K562 (cell line): ENCODE measurements at regions not wholly inside any gene's neighbourhood (a gene's known extent, or its start where the extent isn't known, plus 50 kb on each side); places are given as distances from the start of the nearest gene placed in this dataset.

Source experiments
- ATAC-seq: fragments of 200-7000 bp; cut with Tn5 transposase; 3 replicates; pipeline ENCODE4 v1.9.1; 2020; ENCODE audit warnings: moderate library complexity
- BruUV-seq: library from RNA; stranded (reverse); fragments of 400-500 nt; replicated peaks from 2 replicates; lab custom pipeline; 2021; lab: Mats Ljungman, UMichigan
- CTCF ChIA-PET: fragments of 300-600 bp; formaldehyde crosslinking; extraction: SDS; loops from one replicate; lab custom pipeline; 2021; ENCODE audit warnings: low intra/inter-chr PET ratio; lab: Yijun Ruan, JAX
- POLR2A ChIA-PET: fragments of 300-600, 350-650 bp; sonication (Branson Sonifier 250); formaldehyde crosslinking; extraction: SDS; loops from one replicate; lab custom pipeline; 2021; ENCODE audit warnings: antibody characterized with exemption, inconsistent platforms; lab: Yijun Ruan, JAX
- DNase-seq, 4 experiments: peaks; one replicate each; pipeline versions ENCODE4 v3.0.0 to v3.0.0-alpha.2; 2011 to 2018; ENCODE audit warnings: low spot score in 3 of 4, mixed read lengths in 3 of 4; ENCODE audit errors: extremely low read depth in 1 of 4
- FAIRE-seq: peaks from 2 replicates; lab custom pipeline; 2011; peaks lifted over from hg19 to GRCh38; lab: Jason Lieb, UNC
- H2AFZ ChIP-seq: 2 replicates; pipeline ENCODE4 v1.6.0; 2011; ENCODE audit warnings: low read depth, low read length, control low read depth, inconsistent platforms
- H3K27ac ChIP-seq: fragments of 200-600 bp; 3 replicates; pipeline ENCODE4 v1.8.0; 2011; ENCODE audit warnings: low read depth, mild to moderate bottlenecking, control low read depth, inconsistent platforms, low read length, moderate library complexity, mixed read lengths; ENCODE audit errors: extremely low read depth
- H3K27me3 ChIP-seq, 2 experiments: fragments of 300-600 bp in 1 of 2; 2 replicates in 1 of 2; 3 replicates in 1 of 2; pipeline versions ENCODE4 v1.6.0 to v1.8.0; 2011; ENCODE audit warnings: inconsistent platforms in 2 of 2, low read length in 2 of 2, mild to moderate bottlenecking in 1 of 2, mixed read lengths in 1 of 2, moderate library complexity in 1 of 2; ENCODE audit not compliant: control insufficient read depth in 2 of 2, insufficient read depth in 2 of 2
- H3K36me3 ChIP-seq: fragments of 300-600 bp; 3 replicates; pipeline ENCODE4 v1.8.0; 2011; ENCODE audit warnings: mild to moderate bottlenecking, low read length, inconsistent platforms; ENCODE audit not compliant: control insufficient read depth, insufficient read depth
- H3K4me1 ChIP-seq, 2 experiments: fragments of 200-600 bp in 1 of 2; replicated peaks in 1 of 2; 2 replicates in 1 of 2; 3 replicates in 1 of 2; pipeline versions ENCODE4 v1.5.1 to v1.8.0; 2011; ENCODE audit warnings: inconsistent platforms in 2 of 2, low read length in 2 of 2, mild to moderate bottlenecking in 1 of 2, mixed read lengths in 1 of 2, moderate library complexity in 1 of 2; ENCODE audit not compliant: control insufficient read depth in 2 of 2, insufficient read depth in 2 of 2
- H3K4me2 ChIP-seq: 2 replicates; pipeline ENCODE4 v1.6.1; 2011; ENCODE audit warnings: low read length, control low read depth, inconsistent platforms, mixed read lengths; ENCODE audit not compliant: insufficient read depth
- H3K4me3 ChIP-seq: fragments of 200-600 bp; sonication (generic), shearing (Covaris generic); 2 replicates; pipeline ENCODE4 v1.5.1; 2016; ENCODE audit warnings: control low read depth, inconsistent platforms
- H3K79me2 ChIP-seq: fragments of 200-600 bp; 3 replicates; pipeline ENCODE4 v1.8.0; 2011; ENCODE audit warnings: low read length, inconsistent platforms; ENCODE audit not compliant: control insufficient read depth, insufficient read depth
- H3K9ac ChIP-seq, 2 experiments: 2 replicates each; pipeline versions ENCODE4 v1.6.0 to v1.6.1; 2011; ENCODE audit warnings: low read depth in 2 of 2, low read length in 2 of 2, control low read depth in 1 of 2, inconsistent platforms in 1 of 2, mild to moderate bottlenecking in 1 of 2, mixed read lengths in 1 of 2; ENCODE audit not compliant: insufficient read depth in 1 of 2
- H3K9me1 ChIP-seq: one replicate; pipeline ENCODE4 v1.6.0; 2011; ENCODE audit warnings: inconsistent platforms, mild to moderate bottlenecking, low read length, moderate library complexity; ENCODE audit not compliant: control insufficient read depth, insufficient read depth
- H3K9me3 ChIP-seq: replicated peaks from 2 replicates; pipeline ENCODE4 v1.5.1; 2011; ENCODE audit warnings: low read depth, low read length, inconsistent platforms; ENCODE audit not compliant: control insufficient read depth, insufficient read depth
- H4K20me1 ChIP-seq: replicated peaks from 2 replicates; pipeline ENCODE4 v1.6.1; 2011; ENCODE audit warnings: low read length, inconsistent platforms, mixed read lengths; ENCODE audit not compliant: control insufficient read depth, insufficient read depth
- GABPB1 ChIP-seq: sonication (generic); formaldehyde crosslinking; IDR thresholded peaks from 2 replicates; pipeline ENCODE4 v1.8.0; 2022; ENCODE audit warnings: mild to moderate bottlenecking, missing genetic modification reagents
- NR3C1 ChIP-seq: sonication (generic); formaldehyde crosslinking; IDR thresholded peaks from 2 replicates; pipeline ENCODE4 v1.8.1; 2022; ENCODE audit warnings: missing genetic modification reagents
- THAP7 ChIP-seq: fragments of 250-450 bp; sonication (Bioruptor Pico); IDR thresholded peaks from 2 replicates; pipeline ENCODE4 v1.5.0; 2021
- WGBS: fragments of 100-300 bp; shearing (Covaris generic); methylation state at CpG from one replicate; pipeline ENCODE4 v1.1.6; 2016; ENCODE audit warnings: low coverage, mixed read lengths; ENCODE audit not compliant: insufficient coverage; ENCODE audit errors: missing lambda C conversion rate; 5-methylcytosine and 5-hydroxymethylcytosine counted together
- in situ Hi-C: fragments of 300-500 bp; cut with MboI; formaldehyde crosslinking; loops from 4 replicates; pipeline ENCODE4 v1.15.0; 2018; ENCODE audit warnings: inconsistent platforms, mixed read lengths
- intact Hi-C: fragments of 100-400 bp; cut with micrococcal nuclease; formaldehyde crosslinking; loops from 2 replicates; pipeline ENCODE4 v1.14.2; 2022

GRCh38 chr6:105628156-105628860 lies 225.4 kb upstream of the PREP start:
- CTCF ChIA-PET: no interaction called here
- Histone ChIP-seq H3K79me2 (no peaks in the 10 kb centered on the region), H3K36me3 (no peaks in the 10 kb centered on the region), H3K27ac (no peak overlapping the region), H3K9ac (no peak overlapping the region), H3K27me3 (0 out of 5 replicates have a peak, but pooled peaks cover 0 to 2% of the 10 kb centered on the region in 2 experiments), H3K9me3 (no peaks in the 10 kb centered on the region), H3K4me2 (no peak overlapping the region), H3K4me3 (no peak overlapping the region), H4K20me1 (no peaks in the 10 kb centered on the region), H2AFZ (no peak overlapping the region), H3K4me1 (no peaks in the 10 kb centered on the region), H3K9me1 (no peaks in the 10 kb centered on the region)
- no peak for FAIRE-seq
- 3% methylated on average over 7 of the region's 7 CpGs for WGBS
- no peak for DNase-seq
- POLR2A ChIA-PET: no interaction called here
- TF ChIP-seq NR3C1 (no peak), THAP7 (CRISPR knock-in tag) (no peak), GABPB1 (CRISPR knock-in tag) (no peak)
- no TSS peak for BruUV-seq
- ATAC-seq: no peak
- intact Hi-C loops (no loop called here), in situ Hi-C loops (no loop called here)
